Tongue (tissue), 1 donor: ENCODE measurements at regions not wholly inside any gene's neighbourhood (a gene's known extent, or its start where the extent isn't known, plus 50 kb on each side); places are given as distances from the start of the nearest gene placed in this dataset.
"Not testable (repeated sequence)": the region's sequence is repeated elsewhere in the genome, so short reads cannot be mapped to it uniquely, and the experiment has no call there.

Experiments
- DNase-seq: peaks from one replicate; pipeline ENCODE4 v3.0.0-alpha.2; 2015

GRCh38 chr1:74946388-74946787 is 187.8 kb upstream of the LHX8 start:
- no peak for DNase-seq

- DNase-seq: not testable (repeated sequence)
Observed at GRCh38 chr1:74949348-74949747, 184.8 kb upstream of the LHX8 start.

DNA sequence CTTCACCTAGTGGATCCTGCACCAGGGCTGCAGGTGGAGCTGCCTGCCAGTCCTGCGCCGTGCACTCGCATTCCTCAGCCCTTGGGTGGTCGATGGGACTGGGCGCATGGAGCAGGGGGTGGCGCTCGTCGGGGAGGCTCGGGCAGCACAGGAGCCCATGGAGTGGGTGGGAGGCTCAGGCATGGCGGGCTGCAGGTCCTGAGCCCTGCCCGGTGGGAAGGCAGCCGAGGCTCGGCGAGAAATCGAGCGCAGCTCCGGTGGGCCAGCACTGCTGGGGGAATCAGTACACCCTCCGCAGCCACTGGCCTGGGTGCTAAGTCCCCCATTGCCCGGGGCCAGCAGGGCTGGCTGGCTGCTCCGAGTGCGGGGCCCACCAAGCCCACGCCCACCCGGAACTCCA is 182.2 kb upstream of the LHX8 start:
- DNase-seq: not testable (repeated sequence)

DNA sequence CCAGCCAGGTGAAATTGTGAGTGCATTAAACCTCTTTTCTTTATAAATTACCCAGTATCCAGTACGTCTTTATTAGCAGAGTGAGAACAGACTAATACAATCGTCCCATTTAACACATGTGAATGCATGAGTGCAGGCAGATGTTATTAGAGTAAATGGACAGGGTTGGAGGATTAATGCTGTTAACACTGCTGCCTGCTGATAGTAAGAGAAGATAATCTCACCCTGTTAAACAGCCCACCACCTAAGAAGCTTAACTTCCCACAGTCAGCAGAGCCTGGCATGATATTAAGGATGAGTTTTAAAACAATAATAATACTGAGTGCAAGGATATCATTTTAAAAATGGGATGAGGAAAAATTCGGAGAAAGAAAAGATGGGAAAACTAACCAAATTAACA is 181.4 kb upstream of the LHX8 start:
- no peak for DNase-seq

- no peak for DNase-seq
Observed at GRCh38 chr1:74953622-74954021, 180.6 kb upstream of the LHX8 start.

DNA sequence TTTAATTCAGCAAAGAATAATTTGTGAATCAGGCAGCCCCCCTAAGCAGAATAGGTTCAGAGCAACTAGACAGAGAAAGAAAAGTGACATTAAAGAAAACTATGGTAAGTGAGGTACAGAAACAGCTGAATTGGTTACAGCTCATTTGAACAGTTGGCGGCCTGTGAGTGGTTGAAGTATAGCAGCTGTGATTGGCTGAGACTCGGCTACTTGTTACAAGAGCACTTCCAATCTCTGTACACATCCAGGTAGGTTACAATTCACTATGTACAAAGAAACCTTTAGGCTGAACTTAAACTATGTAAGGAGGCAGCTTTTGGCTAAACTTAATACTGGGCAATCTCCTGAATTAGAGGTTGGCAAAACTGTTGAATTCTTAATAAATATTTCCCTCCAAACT is 171.1 kb upstream of the LHX8 start:
- DNase-seq: no peak

DNA sequence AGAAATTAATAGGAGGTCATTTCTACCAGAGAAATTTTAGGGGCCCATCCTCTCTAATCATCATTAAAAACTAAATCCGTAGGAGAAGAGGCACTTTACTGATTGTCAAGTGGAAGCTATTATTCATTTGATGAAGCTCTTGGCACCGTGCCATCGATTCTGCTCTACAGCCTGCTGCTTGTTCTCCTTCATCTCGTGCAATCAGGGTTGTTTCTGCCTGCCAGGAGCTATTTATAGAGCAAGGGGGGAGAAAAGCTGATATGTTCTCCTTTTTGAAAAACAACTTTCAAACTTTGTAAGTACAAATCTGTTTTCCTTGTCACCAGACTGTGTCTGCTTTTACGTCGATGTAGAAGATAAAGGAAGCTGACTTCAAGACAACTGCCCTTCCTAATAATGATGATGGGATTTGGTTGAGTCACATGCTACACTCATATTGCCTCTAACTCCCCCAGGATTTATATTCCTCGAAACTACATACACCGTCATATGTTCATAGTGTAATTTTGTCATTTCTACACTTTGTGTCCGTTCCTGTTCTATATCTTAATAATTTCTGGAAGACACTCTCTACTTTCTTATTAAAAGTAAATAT is 169.6 kb upstream of the LHX8 start:
- DNase-seq: peak; percentile 71

DNA sequence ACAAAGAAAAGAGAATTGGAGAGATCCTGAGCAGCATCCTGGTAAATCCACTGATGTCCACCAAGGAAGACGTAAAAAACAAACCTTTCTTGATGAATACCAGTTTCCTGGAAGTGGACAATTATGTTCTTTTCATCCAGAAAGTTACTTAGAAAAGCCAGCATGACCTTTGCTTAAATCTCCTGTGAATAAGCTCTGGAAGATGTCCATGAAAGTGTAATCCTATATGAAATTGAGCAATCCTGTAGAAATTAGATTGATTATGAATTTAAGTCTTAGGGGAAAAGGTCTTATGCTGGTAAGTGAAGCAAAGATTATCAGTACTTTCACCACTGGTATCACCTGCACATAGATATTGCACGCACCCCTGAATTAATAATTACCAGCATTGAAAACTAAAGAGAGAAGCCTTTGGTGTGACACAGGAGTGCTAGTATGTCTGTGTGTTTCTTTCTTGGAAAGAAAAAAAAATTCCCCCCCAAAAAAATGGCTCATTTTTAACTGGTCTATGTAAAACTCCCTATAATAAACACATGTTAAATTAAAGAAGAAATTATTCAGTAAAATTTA is 164.5 kb upstream of the LHX8 start:
- peak; percentile 17 for DNase-seq

- no peak for DNase-seq
Observed at GRCh38 chr1:74971982-74972381, 162.2 kb upstream of the LHX8 start.

- DNase-seq: no peak
Observed at GRCh38 chr1:74976491-74976890, 157.7 kb upstream of the LHX8 start.

- not testable (repeated sequence) for DNase-seq
Observed at GRCh38 chr1:74992448-74992847, 141.7 kb upstream of the LHX8 start.

DNA sequence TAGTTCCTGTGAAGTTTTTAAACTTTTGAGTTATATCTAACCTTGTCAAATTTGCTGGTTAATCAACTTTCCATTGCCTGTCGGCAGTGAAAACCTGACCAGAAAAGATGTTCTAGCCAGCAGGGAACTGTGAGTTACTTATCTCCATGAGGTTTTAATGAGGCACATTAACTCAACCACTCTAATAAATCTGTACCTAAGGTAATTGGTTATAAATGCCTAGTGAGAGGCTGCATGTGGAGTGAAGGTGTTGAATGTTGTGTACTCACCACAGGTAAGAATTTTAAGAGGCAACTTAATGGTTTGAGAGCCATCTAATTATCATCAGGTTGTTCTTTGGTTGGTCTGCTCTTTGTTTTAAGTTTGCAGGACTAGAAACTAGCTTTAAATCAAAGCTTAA is 138.4 kb upstream of the LHX8 start:
- DNase-seq: no peak

GRCh38 chr1:75010547-75010946 is 123.6 kb upstream of the LHX8 start:
- DNase-seq: no peak

- DNase-seq: no peak
Observed at GRCh38 chr1:75014250-75014649, 119.9 kb upstream of the LHX8 start.

GRCh38 chr1:75023005-75023404 is 111.2 kb upstream of the LHX8 start:
- DNase-seq: no peak

DNA sequence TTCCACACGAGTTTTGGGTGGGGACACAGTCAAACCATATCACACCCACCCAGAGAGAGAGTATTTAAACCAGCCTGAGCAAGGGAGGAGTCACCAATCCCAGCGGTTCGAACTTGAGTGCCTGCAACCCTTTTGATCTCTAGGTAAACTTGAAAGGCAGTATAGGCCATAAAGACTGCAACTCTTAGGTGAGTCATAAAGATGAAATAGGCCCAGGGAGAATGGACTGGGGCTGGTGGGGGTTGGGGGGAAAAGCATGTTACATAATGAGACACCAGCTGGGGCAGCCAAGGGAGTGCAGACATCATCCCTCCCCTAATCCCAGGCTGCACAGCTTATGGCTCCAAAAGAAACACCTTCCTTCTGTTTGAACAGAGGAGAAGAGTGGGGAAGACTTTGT is 99.8 kb upstream of the LHX8 start:
- DNase-seq: no peak

DNA sequence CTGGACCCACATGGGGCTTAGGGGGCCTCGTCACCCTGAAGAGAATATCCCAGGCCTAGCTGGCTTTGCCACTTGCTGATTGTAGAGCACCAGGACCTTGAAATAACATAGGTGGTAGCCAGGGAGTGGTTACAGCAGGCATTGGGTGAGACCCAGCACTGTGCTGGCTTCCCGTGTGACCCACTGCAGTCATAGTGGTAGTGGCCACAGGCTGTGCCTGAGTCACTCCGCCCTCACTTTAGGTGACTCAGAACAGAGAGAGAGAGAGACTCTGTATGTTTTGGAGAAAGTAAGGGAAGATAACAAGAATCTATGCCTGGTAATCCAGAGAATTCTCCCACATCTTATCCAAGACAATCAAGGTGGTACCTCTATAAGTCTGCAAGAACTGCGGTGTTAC is 98.7 kb upstream of the LHX8 start:
- no peak for DNase-seq

DNA sequence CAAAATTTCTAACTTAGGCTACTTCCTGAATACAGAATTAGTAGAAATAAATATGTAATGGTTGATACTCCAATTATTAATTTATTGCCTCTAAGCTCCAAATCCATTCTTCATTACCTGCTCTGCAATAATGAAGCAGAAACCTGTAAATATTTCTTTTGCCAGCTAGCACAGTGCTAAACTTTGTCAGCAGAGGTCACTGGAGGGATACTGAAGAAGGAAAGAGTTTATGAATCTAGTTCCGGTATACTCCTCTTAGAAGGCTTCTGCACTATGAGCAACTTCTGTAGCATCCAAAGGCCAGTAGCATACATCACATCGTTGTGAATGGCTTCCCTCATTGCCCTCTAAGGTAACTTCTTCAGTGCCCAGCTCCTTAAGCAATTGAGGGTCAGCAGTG is 81.0 kb upstream of the LHX8 start:
- DNase-seq: no peak

GRCh38 chr1:75058424-75058823 is 75.8 kb upstream of the LHX8 start:
- no peak for DNase-seq

DNA sequence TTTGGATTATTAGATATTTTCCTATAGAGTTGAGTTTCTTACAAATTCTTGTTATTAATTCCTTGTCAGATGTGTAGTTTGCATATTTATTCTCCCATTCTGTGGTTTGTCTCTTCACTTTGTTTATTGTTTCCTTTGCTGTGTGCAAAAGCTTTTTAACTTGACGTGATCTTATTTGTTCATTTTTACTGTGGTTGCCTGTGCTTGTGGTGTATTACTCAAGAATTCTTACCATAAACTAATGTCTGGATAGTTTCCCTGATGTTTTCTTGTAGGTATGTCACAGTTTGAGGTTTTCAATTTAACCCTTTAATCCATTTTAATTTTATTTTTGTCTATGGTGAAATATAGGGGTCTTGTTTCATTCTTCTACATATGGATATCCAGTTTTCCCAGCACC is 72.1 kb upstream of the LHX8 start:
- DNase-seq: no peak

DNA sequence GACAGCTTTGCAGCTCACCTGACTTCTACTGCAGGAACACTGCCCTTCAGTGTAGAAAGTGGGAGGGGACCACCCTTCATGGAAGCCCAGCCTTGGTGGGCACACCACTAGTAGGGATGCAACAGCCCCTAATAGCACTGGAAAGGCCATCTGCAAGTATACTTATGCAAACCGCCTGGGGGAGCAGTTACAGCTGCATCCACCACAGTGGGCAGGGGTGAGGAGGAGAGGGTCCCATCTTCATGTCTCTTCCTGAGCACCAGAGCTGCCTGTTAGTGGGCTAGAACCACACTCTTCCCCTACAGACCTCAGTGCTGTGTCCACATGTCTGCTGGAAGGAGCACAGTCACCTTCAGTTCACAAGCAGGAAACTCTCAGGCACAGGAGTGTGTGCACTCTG is 66.2 kb upstream of the LHX8 start:
- DNase-seq: no peak

DNA sequence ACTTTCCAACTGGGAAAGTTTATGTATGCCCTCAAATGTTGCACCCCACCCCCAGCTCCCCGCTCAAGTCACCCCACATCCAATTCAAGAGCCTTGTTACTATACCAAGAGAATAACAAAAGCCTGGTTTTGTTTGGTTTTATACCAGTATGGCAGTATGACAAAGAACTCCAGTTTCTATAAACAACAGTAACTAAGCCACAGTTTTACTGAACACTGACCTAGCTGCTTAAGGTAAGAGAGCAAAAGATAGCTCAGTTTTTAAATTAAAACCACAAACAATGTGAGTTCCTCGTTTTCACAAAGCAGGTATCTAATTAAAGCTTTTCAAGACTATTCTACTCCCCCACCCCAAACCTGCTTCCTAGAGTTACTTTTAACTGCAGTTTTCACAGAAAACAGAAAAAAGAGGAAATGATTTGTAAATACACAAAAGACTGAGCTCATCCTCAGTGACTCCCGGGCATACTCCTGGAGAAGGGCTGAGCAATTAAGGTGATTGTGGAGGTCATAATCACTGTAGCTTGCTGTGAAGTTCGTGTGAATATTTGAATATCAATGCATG is 59.3 kb upstream of the LHX8 start:
- DNase-seq: no peak

GRCh38 chr1:75079538-75080290 is 54.5 kb upstream of the LHX8 start:
- no peak for DNase-seq

- DNase-seq: no peak
Observed at GRCh38 chr1:75083223-75083622, 51.0 kb upstream of the LHX8 start.
